ENCODE measurements at regions not wholly inside any gene's neighbourhood (a gene's known extent, or its start where the extent isn't known, plus 50 kb on each side); places are given as distances from the start of the nearest gene placed in this dataset.

DNA sequence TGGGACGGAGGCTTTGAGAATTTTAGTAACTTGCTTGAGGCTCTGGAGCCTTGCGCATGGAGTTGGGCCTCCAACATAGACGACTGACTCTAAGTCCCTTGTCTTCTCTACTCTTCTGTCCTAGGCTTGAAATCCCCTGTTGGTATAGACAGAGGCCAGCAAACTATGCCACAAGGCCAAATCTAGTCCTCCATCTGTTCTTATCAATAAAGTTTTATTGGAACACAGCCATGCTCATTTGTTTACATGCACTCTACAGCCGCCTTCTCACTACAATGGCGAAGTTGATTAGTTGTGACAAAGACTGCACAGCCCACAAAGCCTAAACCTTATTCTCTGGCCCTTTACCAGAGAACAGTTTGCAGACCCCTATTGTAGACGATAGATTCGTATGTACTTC, 174.1 kb upstream of the ZFP64 start:
- in situ Hi-C loops (cut with MboI; ENCODE audit: low sequenced_read_pairs, unreplicated experiment) = no loop called here
- TF ChIP-seq, protein P1, sequence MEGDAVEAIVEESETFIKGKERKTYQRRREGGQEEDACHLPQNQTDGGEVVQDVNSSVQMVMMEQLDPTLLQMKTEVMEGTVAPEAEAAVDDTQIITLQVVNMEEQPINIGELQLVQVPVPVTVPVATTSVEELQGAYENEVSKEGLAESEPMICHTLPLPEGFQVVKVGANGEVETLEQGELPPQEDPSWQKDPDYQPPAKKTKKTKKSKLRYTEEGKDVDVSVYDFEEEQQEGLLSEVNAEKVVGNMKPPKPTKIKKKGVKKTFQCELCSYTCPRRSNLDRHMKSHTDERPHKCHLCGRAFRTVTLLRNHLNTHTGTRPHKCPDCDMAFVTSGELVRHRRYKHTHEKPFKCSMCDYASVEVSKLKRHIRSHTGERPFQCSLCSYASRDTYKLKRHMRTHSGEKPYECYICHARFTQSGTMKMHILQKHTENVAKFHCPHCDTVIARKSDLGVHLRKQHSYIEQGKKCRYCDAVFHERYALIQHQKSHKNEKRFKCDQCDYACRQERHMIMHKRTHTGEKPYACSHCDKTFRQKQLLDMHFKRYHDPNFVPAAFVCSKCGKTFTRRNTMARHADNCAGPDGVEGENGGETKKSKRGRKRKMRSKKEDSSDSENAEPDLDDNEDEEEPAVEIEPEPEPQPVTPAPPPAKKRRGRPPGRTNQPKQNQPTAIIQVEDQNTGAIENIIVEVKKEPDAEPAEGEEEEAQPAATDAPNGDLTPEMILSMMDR (IDR thresholded peaks at IDR 0.05; ENCODE audit: borderline replicate concordance, control extremely low read depth, extremely low read depth, insufficient read depth, missing control alignments) = no peak
- no peak for DNase-seq (ENCODE audit: low spot score)

DNA sequence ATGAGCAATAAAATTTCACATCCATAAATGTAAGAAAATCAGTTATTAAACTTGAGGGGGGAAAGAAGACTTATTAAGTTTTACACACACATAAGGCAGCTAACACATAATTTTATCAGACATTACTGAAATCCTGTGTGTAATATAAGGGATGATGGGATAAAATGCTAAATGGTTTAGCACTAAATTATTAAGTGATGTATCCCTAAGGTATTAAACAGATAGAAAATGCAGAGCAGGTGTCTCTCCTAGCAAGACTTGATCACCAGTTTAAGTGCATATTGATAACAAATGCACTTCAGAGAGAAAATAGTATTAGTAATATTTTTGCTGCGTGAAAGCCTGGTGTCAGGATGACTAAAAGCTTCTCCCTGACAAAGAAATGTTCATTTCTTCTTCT, 172.8 kb upstream of the ZFP64 start:
- TF ChIP-seq, protein P1 (IDR thresholded peaks at IDR 0.05; ENCODE audit: borderline replicate concordance, control extremely low read depth, extremely low read depth, insufficient read depth, missing control alignments) = no peak
- in situ Hi-C loops (cut with MboI; ENCODE audit: low sequenced_read_pairs, unreplicated experiment) = no loop called here
- no peak for DNase-seq (ENCODE audit: low spot score)

DNA sequence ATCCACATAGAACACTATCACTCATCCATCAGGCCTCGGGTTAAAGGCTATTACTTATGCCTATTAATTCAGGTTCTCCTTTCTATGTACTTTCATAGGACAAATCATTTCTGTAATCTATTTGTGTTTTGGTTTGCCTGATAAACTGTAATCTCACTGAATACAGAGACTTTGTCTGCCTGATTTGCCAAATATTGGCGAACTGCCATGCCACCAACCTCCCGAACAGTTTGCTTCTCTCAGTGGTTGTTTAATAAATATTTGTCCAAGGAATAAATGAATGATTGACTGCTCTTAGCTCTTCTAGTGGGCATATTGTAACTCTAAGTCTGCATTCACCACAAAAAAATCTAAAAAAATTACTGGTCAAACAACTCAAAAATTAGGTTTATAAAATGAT, 170.1 kb upstream of the ZFP64 start:
- TF ChIP-seq, protein P1 (IDR thresholded peaks at IDR 0.05; ENCODE audit: borderline replicate concordance, control extremely low read depth, extremely low read depth, insufficient read depth, missing control alignments) = no peak
- in situ Hi-C loops (cut with MboI; ENCODE audit: low sequenced_read_pairs, unreplicated experiment) = no loop called here

DNA sequence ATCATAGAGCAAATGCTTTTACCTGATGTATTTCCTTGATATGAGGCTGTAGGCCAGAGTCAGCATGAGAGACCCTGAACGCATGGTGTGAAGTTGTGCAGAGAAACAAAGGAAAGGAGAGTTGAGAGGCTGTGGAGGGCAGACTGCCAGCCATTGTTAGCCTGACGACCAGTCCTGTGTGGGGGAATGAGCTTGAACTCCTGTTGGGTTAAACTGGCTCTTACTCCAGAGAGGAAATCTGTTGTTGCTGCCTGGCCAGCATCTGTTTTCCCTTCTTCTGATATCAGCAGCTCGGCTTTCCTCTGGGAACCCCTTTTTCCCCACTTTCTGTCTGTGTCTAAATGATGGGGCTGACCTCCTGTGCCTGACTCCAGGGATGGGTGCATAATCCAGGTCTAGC, 158.2 kb upstream of the ZFP64 start:
- in situ Hi-C loops (cut with MboI; ENCODE audit: low sequenced_read_pairs, unreplicated experiment) = no loop called here
- TF ChIP-seq, protein P1 (IDR thresholded peaks at IDR 0.05; ENCODE audit: borderline replicate concordance, control extremely low read depth, extremely low read depth, insufficient read depth, missing control alignments) = no peak
- DNase-seq (ENCODE audit: low spot score) = no peak

More for the DNA sequence above, 170.1 kb upstream of the ZFP64 start:
- no peak for DNase-seq (ENCODE audit: low spot score)

DNA sequence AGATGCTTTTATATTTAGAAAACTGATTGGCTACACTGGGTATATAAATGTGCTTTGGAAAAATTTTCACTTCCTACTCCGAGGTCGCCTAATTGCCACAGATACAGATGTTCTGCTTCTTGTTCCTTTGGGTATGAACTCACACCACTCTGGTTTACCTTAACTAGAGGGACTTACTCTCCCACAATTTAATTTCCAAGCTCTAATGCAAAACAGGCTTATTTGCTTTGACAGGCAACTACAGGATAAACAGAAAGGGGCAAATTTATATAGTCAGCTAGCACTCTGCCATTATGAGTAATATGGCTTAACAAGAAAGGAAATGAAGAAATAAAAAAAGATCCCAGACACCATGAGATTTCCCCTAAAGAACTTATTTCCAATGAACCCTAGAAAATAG, 156.9 kb upstream of the ZFP64 start:
- no peak for DNase-seq (ENCODE audit: low spot score)
- TF ChIP-seq, protein P1 (IDR thresholded peaks at IDR 0.05; ENCODE audit: borderline replicate concordance, control extremely low read depth, extremely low read depth, insufficient read depth, missing control alignments) = no peak
- in situ Hi-C loops (cut with MboI; ENCODE audit: low sequenced_read_pairs, unreplicated experiment) = no loop called here

DNA sequence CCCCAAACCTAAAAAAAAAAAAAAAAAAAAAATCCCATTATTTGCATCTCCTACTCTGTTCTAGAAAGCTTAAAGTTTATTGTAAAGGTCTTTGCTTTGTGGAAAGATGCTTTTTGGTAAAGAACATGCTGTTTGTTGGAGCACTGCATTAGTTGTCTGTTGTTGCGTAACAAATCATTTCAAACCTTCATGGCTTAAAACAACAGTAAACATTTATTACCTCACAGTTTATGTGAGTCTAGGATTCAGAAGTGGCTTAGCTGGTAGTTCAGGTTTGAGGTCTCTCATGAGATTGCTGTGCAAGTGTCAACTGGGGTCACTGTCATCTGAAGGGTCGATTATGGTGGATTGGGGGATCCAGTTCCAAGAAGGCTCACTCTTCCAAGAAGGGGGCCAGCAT, 155.2 kb upstream of the ZFP64 start:
- in situ Hi-C loops (cut with MboI; ENCODE audit: low sequenced_read_pairs, unreplicated experiment) = no loop called here
- TF ChIP-seq, protein P1 (IDR thresholded peaks at IDR 0.05; ENCODE audit: borderline replicate concordance, control extremely low read depth, extremely low read depth, insufficient read depth, missing control alignments) = no peak
- no peak for DNase-seq (ENCODE audit: low spot score)

DNA sequence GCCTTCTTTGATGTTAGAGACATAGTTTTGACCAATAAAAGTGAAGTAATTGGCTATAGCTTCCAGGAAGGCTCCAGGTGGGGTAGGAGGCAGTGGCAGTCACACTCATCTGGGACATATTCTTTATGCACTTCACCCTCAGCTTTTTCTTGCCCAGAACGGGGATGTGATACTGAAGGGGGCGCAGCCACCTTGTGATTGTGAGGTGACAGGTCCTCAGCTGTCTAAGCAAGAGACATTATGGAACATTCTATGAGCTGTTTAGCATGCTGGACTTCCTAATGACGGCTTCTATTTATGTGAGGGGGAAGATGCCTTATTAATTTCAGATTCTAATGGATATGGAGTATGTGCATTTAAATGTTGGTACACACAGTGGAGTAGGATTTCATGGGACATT, 151.3 kb upstream of the ZFP64 start:
- in situ Hi-C loops (cut with MboI; ENCODE audit: low sequenced_read_pairs, unreplicated experiment) = no loop called here
- no peak for DNase-seq (ENCODE audit: low spot score)
- TF ChIP-seq, protein P1 (IDR thresholded peaks at IDR 0.05; ENCODE audit: borderline replicate concordance, control extremely low read depth, extremely low read depth, insufficient read depth, missing control alignments) = no peak

Data from GM13976 (cell line).